ENCODE measurements at regions not wholly inside any gene's neighbourhood (a gene's known extent, or its start where the extent isn't known, plus 50 kb on each side); places are given as distances from the start of the nearest gene placed in this dataset.

DNA sequence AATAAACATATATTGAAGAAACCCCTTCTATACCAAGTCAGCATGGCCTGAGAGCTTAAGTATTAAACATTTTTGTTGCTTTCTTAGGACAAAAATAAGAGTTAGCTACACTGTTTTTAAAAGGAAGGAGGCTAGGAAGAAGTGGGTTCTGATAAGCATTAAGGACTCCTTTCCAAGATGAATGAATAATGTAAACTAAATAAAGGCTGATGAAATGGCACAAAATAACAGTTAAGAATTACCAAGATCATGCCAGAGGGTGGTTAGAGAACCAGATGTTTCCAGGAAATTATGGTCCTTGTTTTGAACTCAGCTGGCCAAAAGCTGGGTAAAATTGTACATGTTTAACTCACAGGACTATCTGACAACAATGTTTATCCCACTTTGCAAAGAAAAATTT, 114.1 kb upstream of the ETS2 start:
- no peak overlapping the region for H3K4me3 ChIP-seq (ENCODE audit: low read length)
- H3F3A ChIP-seq (ENCODE audit: control insufficient read depth, insufficient read depth): no peaks in the 10 kb centered on the region
- H3K9me3 ChIP-seq (ENCODE audit: control insufficient read depth, insufficient read depth, low read length): no peaks in the 10 kb centered on the region
- TF ChIP-seq EZH2phosphoT487 (IDR thresholded peaks at IDR 0.05; ENCODE audit: borderline replicate concordance, low read length): no peak
- TF ChIP-seq, protein P1, sequence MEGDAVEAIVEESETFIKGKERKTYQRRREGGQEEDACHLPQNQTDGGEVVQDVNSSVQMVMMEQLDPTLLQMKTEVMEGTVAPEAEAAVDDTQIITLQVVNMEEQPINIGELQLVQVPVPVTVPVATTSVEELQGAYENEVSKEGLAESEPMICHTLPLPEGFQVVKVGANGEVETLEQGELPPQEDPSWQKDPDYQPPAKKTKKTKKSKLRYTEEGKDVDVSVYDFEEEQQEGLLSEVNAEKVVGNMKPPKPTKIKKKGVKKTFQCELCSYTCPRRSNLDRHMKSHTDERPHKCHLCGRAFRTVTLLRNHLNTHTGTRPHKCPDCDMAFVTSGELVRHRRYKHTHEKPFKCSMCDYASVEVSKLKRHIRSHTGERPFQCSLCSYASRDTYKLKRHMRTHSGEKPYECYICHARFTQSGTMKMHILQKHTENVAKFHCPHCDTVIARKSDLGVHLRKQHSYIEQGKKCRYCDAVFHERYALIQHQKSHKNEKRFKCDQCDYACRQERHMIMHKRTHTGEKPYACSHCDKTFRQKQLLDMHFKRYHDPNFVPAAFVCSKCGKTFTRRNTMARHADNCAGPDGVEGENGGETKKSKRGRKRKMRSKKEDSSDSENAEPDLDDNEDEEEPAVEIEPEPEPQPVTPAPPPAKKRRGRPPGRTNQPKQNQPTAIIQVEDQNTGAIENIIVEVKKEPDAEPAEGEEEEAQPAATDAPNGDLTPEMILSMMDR (IDR thresholded peaks at IDR 0.05; ENCODE audit: low read depth, low read length, poor library complexity, severe bottlenecking): no peak
- no peaks in the 10 kb centered on the region for H3K4me1 ChIP-seq (ENCODE audit: control insufficient read depth, low read length)
- no peak overlapping the region for H3K4me2 ChIP-seq (ENCODE audit: low read length)
- no peaks in the 10 kb centered on the region for H3K79me2 ChIP-seq (ENCODE audit: control insufficient read depth, low read length)
- no peaks in the 10 kb centered on the region for H3K9me2 ChIP-seq (replicated peaks; ENCODE audit: control insufficient read depth, low read length)
- H3K27ac ChIP-seq (ENCODE audit: low read depth, low read length): no peak overlapping the region
- no peaks in the 10 kb centered on the region for H4K20me1 ChIP-seq (ENCODE audit: control insufficient read depth, insufficient read depth, low read depth, low read length)
- H3K36me3 ChIP-seq (ENCODE audit: control insufficient read depth, low read length): no peaks in the 10 kb centered on the region
- peaks cover 3% of the 10 kb centered on the region; the same call in 1 of the 2 replicates for H3K27me3 ChIP-seq (ENCODE audit: control insufficient read depth, low read length)

DNA sequence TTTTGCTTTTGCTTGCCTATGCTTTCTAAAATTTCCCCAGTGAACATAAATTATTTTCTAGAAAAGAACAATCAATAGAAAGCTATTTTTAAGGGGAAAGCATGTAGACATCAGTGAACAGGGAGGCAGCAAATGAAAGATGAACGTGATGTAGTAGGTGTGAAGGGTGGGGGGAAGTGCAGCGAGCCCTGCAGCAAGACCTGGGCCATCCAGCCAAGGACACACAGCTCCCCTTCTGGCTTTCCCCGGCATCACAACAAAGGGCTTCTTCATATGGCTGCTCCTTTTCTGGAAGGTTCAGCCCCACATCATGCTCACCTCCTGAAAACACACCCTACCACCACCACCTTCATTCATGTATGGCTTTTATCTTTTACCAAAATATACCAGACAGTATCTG, 109.2 kb upstream of the ETS2 start:
- Histone ChIP-seq H3K4me1 (ENCODE audit: control insufficient read depth, low read length) (no peaks in the 10 kb centered on the region), H3K27me3 (ENCODE audit: control insufficient read depth, low read length) (peaks cover 5% of the 10 kb centered on the region; the same call in 1 of the 2 replicates)

DNA sequence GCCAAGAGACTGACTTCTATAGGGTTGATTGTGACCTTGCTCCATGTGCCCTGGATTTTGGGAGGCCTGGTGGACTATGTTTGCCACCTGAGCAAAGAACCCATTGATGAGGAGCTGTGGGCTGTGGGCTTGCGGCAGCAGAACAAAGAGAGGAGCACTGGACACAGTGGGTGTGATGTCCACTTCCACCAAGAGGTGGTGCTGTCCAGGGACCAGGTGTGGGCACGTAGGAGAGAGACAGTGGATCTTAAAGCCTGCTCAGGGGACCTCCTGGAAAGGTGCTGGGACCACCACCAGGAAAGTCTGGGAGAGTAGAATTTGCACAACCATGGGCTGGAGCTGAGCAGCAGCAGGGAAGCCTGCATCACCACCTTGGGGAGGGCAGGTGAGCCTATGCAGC, 106.7 kb upstream of the ETS2 start:
- Histone ChIP-seq H4K20me1 (ENCODE audit: control insufficient read depth, insufficient read depth, low read depth, low read length) (no peaks in the 10 kb centered on the region), H3K9me2 (replicated peaks; ENCODE audit: control insufficient read depth, low read length) (no peaks in the 10 kb centered on the region), H3K79me2 (ENCODE audit: control insufficient read depth, low read length) (no peaks in the 10 kb centered on the region), H3K9me3 (ENCODE audit: control insufficient read depth, insufficient read depth, low read length) (no peaks in the 10 kb centered on the region), H3K27ac (ENCODE audit: low read depth, low read length) (no peak overlapping the region), H3K4me3 (ENCODE audit: low read length) (no peak overlapping the region), H3K4me1 (ENCODE audit: control insufficient read depth, low read length) (no peaks in the 10 kb centered on the region), H3K27me3 (ENCODE audit: control insufficient read depth, low read length) (peaks cover 4% of the 10 kb centered on the region; the same call in 1 of the 2 replicates), H3F3A (ENCODE audit: control insufficient read depth, insufficient read depth) (no peaks in the 10 kb centered on the region), H3K4me2 (ENCODE audit: low read length) (no peak overlapping the region), H3K36me3 (ENCODE audit: control insufficient read depth, low read length) (no peaks in the 10 kb centered on the region)
- no peak for TF ChIP-seq EZH2phosphoT487 (IDR thresholded peaks at IDR 0.05; ENCODE audit: borderline replicate concordance, low read length)
- TF ChIP-seq, protein P1 (IDR thresholded peaks at IDR 0.05; ENCODE audit: low read depth, low read length, poor library complexity, severe bottlenecking): peak; percentile 21

More for the DNA sequence above, 109.2 kb upstream of the ETS2 start:
- H3K79me2 ChIP-seq (ENCODE audit: control insufficient read depth, low read length): no peaks in the 10 kb centered on the region
- no peaks in the 10 kb centered on the region for H3F3A ChIP-seq (ENCODE audit: control insufficient read depth, insufficient read depth)
- H3K9me3 ChIP-seq (ENCODE audit: control insufficient read depth, insufficient read depth, low read length): no peaks in the 10 kb centered on the region
- H3K4me2 ChIP-seq (ENCODE audit: low read length): no peak overlapping the region
- no peaks in the 10 kb centered on the region for H3K36me3 ChIP-seq (ENCODE audit: control insufficient read depth, low read length)
- H3K4me3 ChIP-seq (ENCODE audit: low read length): no peak overlapping the region
- H3K9me2 ChIP-seq (replicated peaks; ENCODE audit: control insufficient read depth, low read length): no peaks in the 10 kb centered on the region
- no peaks in the 10 kb centered on the region for H4K20me1 ChIP-seq (ENCODE audit: control insufficient read depth, insufficient read depth, low read depth, low read length)
- no peak overlapping the region for H3K27ac ChIP-seq (ENCODE audit: low read depth, low read length)
- TF ChIP-seq EZH2phosphoT487 (IDR thresholded peaks at IDR 0.05; ENCODE audit: borderline replicate concordance, low read length): no peak
- TF ChIP-seq, protein P1 (IDR thresholded peaks at IDR 0.05; ENCODE audit: low read depth, low read length, poor library complexity, severe bottlenecking): no peak

All from DOHH2 (cell line).